Astrocyte of the hippocampus (primary cell): ENCODE measurements at regions not wholly inside any gene's neighbourhood (a gene's known extent, or its start where the extent isn't known, plus 50 kb on each side); places are given as distances from the start of the nearest gene placed in this dataset.
"Not testable (repeated sequence)": the region's sequence is repeated elsewhere in the genome, so short reads cannot be mapped to it uniquely, and the experiment has no call there.

Experiments used
- DNase-seq: peaks from one replicate; pipeline ENCODE4 v3.0.0; 2011; ENCODE audit warnings: low read depth, low spot score

GRCh38 chr5:162964144-162964543 is 473.3 kb upstream of the CCNG1 start:
- not testable (repeated sequence) for DNase-seq

GRCh38 chr5:162990063-162990462 is 447.3 kb upstream of the CCNG1 start:
- DNase-seq, result no peak

GRCh38 chr5:162990856-162991497 is 446.4 kb upstream of the CCNG1 start:
- DNase-seq, result no peak

- DNase-seq, result no peak
These were observed 441.8 kb upstream of the CCNG1 start for GRCh38 chr5:162995568-162995967.

- DNase-seq, result no peak
These were observed 441.3 kb upstream of the CCNG1 start for GRCh38 chr5:162996053-162996452.

GRCh38 chr5:163005949-163006348 is 431.4 kb upstream of the CCNG1 start:
- DNase-seq, result peak; percentile 8

- DNase-seq, result no peak
These were observed 414.7 kb upstream of the CCNG1 start for GRCh38 chr5:163022582-163023128.

- no peak for DNase-seq
These were observed 413.5 kb upstream of the CCNG1 start for GRCh38 chr5:163023846-163024245.

GRCh38 chr5:163024936-163025335 is 412.5 kb upstream of the CCNG1 start:
- DNase-seq, result no peak

GRCh38 chr5:163033656-163034055 is 403.7 kb upstream of the CCNG1 start:
- DNase-seq, result no peak

GRCh38 chr5:163041254-163041653 is 396.1 kb upstream of the CCNG1 start:
- DNase-seq, result no peak

- no peak for DNase-seq
These were observed 357.8 kb upstream of the CCNG1 start for GRCh38 chr5:163079618-163080017.

GRCh38 chr5:163089230-163089629 is 348.2 kb upstream of the CCNG1 start:
- no peak for DNase-seq

- no peak for DNase-seq
These were observed 347.5 kb upstream of the CCNG1 start for GRCh38 chr5:163089926-163090325.

GRCh38 chr5:163094492-163095180 is 342.8 kb upstream of the CCNG1 start:
- no peak for DNase-seq

- no peak for DNase-seq
These were observed 332.9 kb upstream of the CCNG1 start for GRCh38 chr5:163104464-163104863.

- DNase-seq, result peak; percentile 34
These were observed 331.9 kb upstream of the CCNG1 start for GRCh38 chr5:163105456-163105855.

GRCh38 chr5:163106098-163106497 is 331.3 kb upstream of the CCNG1 start:
- DNase-seq, result no peak

- no peak for DNase-seq
These were observed 329.0 kb upstream of the CCNG1 start for GRCh38 chr5:163108351-163108750.

- no peak for DNase-seq
These were observed 322.4 kb upstream of the CCNG1 start for GRCh38 chr5:163115011-163115410.

- DNase-seq, result not testable (repeated sequence)
These were observed 320.8 kb upstream of the CCNG1 start for GRCh38 chr5:163116618-163117017.

- no peak for DNase-seq
These were observed 303.3 kb upstream of the CCNG1 start for GRCh38 chr5:163134061-163134460.

GRCh38 chr5:163135849-163136248 is 301.5 kb upstream of the CCNG1 start:
- no peak for DNase-seq
